Hematopoietic multipotent progenitor cell treated with erythropoietin and hydrocortisone succinate and interleukin-3 and kit ligand, for 8 days (in vitro differentiated cells): ENCODE measurements at regions not wholly inside any gene's neighbourhood (a gene's known extent, or its start where the extent isn't known, plus 50 kb on each side); places are given as distances from the start of the nearest gene placed in this dataset.
"Not testable (repeated sequence)": the region's sequence is repeated elsewhere in the genome, so short reads cannot be mapped to it uniquely, and the experiment has no call there.

Experiments used
- DNase-seq: peaks from one replicate; pipeline ENCODE4 v3.0.0-alpha.2; 2015

DNA sequence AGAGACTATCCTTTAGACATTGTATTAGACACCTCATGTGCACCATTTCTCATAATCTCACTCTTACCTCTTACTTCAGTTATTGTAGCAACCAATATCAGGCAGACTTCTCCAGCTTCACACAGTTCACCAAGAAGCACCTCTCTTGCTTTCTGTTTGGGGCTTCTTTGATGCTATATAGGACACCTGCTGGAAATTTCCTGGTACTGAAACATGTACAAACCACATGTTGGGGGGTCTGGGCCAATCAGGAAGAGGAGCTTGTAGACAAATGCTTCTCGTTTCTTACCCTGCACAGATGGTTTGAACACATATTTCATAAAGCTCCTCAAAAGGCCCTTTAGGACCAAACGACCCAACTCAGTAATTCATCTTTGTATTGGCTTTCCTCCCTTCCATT, 212.1 kb downstream of the IZUMO3 start:
- no peak for DNase-seq

DNA sequence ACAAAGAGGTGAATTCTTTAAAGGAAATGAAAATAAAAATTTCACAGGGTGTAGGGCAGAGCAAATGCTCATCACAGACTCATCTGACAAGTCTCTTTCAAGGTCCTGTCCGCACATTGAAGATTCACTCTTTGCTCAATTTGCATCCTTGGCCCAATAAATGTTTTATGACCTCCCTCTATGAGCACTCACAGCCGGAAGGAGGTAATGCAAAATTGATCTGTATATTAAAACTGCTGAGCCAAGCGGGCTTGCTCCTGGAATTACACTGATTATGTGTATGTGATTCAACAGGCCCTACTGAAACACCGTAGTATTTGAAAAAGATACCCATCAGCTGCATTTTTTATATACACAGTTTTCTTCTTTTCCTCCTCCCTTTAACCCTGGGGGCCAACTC, 246.8 kb downstream of the IZUMO3 start:
- no peak for DNase-seq

DNA sequence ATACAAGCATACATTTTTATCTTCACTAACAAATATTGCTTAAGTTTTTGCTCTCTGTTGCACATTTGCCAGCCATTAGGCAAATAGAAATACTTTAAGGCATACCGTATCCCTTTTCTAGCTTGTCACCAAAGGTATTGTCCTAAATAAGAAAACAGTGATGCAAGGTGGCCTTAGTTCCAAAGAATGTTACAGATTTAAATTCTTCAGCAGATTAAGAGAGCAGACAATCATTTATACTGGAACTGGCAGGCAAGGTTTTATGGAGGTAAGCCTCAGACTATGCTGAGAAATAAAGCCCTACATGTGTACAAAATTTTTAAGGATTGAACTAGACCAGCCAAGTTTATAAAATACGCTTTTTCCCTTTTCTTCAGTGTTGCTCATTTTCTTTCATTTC, 247.8 kb downstream of the IZUMO3 start:
- no peak for DNase-seq

DNA sequence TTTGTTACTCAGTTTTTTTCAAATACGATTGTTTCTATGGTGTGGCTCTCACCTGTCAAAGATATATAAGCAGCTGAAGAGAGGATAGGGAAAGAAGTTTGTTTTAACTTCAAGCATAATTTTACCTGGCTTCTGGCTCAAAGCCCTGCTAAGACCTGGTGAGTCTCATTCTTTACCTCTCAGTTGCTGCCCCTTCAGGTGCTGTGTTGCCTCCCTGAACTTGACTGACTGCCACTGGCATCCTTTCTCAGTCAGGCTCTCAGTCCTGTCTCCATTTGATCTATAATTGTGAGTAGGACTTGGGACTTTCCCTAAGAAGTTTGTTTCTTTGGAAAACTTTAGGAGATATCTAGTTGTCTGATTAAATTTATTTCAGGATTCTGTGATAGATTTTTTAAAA, 249.6 kb downstream of the IZUMO3 start:
- DNase-seq, result no peak

DNA sequence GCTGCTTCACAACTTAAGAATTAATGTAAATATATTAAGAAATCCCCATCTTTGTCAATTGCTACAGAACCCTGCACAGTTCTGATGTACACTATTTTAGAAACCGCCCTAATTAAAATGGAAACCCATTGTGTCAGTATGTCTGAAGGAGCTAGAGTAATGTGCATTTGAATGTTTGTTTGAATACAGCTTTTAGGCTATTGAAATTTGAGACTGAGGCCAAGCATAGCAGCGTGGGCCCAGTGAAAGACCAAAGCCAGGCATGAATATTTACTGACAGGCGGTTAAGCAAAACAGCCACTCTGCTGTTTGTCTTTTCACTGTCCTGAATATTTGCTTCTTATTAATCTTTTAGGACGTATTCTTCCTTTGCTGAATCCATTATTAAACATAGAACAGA, 252.3 kb downstream of the IZUMO3 start:
- DNase-seq, result no peak

DNA sequence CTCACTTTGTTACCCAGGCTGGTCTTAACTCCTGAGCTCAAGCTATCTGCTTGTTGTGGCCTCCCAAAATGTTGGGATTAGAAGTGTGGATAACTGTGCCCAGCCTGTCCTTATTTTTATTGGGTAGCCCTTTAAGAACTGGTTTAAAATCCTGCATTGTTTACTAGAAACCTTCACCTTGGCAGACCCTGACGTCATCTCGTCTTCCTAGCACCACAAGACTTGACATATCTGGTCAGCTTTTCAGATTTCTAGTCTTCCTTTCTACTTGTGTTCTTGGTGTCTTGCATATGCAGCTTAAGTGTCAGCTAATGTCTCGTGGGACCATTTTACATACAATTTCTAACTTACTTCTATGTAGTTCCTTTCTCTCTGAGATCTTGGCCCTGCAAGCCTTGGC, 258.9 kb downstream of the IZUMO3 start:
- no peak for DNase-seq

DNA sequence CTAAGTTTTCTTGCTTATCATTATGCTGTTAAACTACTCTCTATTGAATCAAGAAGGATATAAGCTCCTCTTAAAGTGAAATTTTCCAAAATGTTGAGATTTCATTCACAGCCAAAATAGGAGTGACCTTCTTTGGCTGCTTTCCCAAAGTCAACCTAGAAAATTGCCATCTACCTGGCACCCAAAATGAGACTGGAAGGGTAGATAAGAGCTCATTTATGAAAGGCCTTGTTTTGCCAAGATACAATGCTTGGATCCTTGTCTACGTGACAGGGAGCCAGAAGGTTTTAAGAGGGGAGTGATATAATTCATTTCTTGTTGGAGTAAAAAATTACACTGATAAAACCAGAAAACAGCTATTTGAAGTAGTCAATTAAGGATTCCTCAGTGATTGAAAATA, 287.1 kb downstream of the IZUMO3 start:
- DNase-seq, result no peak

DNA sequence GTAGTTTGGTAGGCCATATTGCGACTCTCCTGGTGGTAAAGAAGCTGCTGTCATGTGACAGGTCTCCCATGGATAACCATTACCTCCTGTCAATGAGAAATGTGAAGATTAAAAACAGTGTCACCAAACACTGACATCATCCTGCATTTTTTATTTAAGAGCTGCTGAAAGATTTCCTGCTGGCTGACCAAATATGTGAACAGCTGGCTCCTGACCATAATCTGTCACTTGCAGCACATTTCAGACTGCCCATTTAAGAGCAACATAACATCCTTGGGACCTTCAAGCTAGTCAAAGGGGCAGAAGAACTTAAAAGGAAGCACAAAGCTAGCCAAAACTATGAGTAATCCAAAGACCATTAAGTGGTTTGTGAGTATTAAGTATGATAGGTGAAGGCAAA, 288.0 kb downstream of the IZUMO3 start:
- DNase-seq, result no peak

DNA sequence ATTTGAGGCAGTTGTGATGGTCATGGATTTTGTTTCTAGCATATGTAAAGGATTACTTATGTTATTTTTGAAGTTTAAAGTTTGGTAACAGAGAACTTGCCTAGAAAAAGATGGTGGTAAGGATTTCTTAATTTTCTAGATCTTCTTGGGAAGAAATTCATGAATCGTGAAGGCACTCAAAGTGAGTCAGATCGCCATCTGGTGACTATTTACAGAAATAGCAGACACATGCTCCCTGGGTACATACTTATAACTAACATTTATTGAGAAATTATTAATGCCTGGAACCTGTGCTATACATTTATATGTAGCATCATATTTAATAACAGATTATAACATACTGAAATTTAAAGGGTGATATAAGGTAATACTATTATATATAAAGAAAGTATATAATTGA, 299.7 kb downstream of the IZUMO3 start:
- DNase-seq, result peak; percentile 13

DNA sequence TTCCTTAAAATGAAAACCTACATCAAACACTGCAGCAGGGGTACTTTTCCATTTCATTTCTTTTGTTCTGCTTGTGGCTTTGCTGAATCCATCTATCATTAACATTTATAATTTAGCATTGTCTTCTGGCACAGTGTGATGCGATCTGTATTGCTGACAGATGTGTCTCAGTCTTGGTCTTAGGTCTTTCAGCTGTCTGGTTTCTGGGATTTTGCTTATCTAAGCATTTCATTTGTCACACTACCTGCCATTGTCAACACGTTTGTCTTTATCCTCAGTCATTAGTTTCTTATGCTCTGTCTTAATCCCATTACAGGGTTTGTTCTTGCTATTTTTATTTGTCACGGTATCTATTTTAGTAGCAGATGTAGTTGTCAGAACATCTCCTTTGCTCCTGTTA, 303.1 kb downstream of the IZUMO3 start:
- no peak for DNase-seq

DNA sequence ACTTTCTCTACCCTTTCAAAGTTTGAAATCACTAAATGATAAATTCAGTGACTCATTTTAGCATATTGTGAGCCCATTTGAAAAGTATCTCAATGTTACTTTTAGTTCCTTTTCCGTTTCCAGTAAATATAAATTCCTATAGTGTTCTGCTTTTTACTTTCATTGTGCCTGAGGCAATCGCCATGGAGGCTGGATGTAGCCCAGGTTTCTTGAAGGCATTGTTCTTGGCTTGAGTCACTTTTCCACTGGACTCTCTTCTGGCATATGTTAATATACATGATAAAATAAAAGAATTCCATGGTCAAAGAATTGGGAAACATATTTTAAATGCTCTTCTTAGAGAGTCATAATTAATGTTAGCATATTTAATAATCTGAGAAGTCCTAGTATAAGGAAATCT, 327.0 kb downstream of the IZUMO3 start:
- DNase-seq, result no peak

DNA sequence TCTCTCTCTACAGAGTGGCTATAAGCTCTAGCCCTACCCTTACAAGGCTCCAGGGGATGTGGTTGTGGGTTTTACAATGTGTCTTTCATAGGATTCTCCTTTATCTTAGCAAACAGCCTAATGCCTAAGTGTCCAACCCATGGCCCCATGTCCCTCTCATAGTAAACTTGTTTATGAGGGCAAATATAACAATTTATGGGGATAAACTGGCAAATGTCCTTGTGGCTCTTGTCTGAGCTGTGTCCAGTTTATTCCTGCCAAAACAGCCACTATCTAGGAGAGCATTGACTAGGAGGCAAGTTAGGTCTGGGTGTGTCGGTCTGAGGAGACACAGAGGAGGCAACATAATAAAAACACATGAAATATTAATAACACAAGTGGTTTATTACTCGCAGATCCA, 335.1 kb downstream of the IZUMO3 start:
- no peak for DNase-seq

DNA sequence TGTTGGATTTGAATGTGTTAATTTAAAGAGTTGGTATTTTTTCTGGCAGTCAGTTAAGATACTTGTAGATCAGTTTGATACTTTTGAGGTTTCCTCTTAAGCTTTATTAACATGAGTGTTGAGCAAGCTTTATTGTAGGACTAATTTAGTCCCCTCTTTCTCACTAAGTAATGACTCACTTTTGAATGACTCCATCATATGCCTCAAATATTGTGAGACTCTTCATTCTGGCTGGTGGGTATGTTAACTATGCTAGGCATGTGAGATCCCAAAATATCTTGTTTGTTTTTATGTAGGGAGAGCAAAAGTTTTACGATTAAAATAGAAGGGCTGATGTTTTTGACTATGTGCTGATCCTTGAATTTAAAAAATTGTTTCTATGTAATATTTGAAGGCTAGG, 355.7 kb downstream of the IZUMO3 start:
- no peak for DNase-seq

DNA sequence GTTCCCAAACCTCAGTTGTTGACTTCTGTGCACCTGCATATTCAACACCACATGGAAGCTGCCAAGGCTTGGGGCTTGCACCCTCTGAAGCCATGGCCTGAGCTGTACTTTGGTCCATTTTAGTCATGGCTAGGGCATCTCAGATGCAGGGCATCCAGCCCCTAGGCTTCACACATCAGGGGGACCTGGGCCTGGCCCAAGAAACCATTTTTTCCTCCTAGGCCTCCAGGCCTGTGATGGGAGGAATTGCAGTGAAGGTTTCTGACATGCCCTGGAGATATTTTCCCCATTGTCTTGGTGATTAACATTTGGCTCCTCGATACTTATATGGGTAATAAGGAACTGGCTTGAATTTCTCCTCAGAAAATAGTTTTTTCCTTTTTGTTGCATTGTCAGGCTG, 354.5 kb upstream of the ELAVL2 start:
- not testable (repeated sequence) for DNase-seq

DNA sequence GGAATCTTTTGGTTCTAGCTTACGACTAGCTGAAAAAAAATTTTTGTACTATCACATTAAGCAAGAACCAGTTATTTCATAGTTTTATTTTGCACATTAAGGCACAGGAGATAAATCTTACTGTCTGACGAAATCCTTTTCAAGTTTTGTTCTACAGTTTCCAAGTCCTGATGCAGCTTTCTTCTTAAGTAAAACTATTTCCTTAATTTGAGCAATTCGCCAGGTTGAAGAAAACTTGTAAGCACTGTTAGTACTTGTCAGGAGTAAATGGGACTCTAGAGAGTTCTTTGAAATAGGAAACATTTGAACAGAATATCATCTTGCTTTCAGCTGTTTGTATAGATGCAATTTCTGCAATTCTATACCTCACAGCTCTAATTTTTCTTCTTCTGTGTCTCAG, 318.8 kb upstream of the ELAVL2 start:
- DNase-seq, result no peak

DNA sequence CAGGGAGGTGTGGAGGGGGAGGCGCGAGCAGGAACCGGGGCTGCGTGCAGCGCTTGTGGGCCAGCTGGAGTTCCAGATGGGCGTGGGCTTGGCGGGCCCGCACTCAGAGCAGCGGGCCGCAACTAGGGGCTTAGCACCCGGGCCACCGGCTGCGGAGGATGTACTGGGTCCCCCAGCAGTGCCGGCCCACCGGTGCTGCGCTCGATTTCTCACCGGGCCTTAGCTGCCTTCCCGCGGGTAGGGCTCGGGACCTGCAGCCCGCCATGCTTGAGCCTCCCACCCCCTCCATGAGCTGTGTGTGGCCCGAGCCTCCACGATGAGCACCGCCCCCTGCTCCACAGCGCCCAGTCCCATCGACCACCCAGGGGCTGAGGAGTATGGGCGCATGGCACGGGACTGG, 309.0 kb upstream of the ELAVL2 start:
- DNase-seq, result not testable (repeated sequence)

DNA sequence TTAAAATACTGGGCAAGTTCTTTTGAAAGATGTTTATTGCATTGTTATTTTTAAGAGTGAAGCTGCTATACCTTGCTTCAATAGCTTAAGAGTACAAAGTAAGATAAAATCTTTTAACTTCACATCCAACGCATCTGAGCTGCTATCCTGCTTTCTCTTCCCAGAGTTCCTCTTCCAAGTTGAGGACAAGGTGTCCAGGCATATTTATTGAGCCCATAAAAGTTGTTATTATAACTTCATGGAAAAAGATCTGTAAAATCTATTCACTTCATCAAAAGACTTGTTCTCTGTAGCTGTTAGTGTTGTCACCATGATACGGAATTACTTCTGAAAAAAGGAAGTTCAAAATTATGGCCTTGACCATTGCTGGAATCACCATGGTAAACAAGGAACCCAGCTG, 306.2 kb upstream of the ELAVL2 start:
- no peak for DNase-seq

DNA sequence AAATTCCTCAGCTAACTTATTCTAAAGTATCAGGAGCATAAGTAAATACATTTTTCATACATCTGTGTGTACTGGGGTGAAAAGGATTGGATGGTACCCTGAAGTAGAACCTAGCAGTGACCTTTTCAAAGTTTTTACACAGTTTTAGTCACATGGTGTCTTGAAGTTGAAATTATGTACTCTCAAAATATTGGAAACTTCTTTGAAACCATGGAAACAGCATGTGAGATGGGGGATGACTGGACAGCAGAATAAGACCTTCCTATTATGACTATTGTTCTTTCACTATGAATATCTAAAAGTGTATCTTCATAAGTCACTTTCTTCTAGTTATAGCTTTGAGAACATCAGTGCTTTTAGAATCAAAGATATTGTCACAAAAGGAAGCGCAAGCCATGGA, 301.5 kb upstream of the ELAVL2 start:
- no peak for DNase-seq

DNA sequence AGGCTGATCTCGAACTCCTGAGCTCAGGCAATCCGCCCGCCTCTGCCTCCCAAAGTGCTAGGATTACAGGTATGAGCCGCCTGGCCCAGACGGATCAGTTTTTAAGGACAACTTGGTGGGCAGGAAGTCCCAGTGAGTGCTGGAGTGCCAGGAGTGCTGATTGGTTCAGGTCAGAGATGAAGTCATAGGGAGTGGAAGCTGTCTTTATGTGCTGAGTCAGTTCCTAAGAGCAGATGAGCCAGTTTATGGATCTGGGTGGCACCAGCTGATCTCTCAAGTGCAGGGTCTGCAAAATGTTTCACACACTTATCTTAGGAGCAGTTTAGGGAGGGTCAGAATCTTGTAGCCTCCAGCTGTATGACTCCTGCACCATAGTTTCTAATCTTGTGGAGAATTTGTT, 292.1 kb upstream of the ELAVL2 start:
- no peak for DNase-seq

DNA sequence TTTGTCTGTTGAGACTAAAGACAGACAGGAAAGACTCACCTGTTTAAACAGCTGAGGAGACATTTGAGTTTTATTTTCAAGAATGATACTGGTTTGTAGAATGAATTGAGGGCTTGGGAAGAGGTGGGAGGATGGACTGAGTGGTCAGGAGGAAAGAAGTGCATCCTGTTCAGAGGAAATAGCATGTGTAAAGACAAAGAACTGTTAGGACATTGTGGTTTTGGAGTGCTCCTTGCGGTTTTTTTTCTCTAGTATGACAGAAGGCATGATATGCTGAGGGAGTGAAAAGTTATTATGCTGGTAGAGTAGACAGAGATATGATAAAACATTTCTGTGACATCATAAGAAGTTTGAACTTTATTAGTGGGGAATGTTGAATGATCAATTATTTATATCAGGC, 270.7 kb upstream of the ELAVL2 start:
- DNase-seq, result no peak

DNA sequence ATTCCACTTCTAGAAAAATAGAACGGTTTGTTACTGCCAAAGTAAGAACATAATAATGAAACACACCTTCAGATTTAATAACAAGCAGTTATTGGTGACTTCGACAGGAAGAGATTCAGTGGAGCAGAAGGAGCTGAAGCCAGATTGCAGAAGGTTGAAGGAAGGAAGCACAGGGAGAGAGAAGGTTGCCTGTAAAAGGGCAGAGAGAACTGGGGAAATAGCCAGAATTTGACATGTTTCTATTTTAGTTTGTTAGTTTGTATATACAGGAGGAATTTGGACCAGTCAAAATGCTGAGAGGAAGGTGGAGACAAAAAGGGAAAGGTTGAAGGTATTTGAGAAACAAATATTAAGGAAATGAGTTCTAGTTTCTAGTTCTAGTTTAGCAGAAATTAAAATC, 269.2 kb upstream of the ELAVL2 start:
- no peak for DNase-seq

DNA sequence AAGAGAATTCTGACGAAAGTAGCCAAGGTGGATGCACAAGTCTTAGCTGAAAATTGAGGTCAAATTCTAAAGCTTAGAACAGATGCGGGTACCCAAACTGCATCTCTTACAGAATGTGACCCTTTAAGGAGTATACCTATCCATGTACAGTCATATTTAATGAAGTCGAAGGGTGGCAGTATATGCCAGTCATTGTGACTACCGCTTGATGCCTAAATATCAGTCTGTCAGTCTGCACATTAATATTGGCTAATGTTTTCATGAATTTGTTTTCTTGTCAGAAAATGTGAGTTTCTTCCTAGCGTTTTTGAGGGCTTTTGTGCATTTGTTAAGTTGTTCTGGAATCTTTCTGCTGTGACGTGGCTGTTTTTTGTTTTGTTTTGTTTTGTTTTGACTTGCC, 264.5 kb upstream of the ELAVL2 start:
- no peak for DNase-seq

DNA sequence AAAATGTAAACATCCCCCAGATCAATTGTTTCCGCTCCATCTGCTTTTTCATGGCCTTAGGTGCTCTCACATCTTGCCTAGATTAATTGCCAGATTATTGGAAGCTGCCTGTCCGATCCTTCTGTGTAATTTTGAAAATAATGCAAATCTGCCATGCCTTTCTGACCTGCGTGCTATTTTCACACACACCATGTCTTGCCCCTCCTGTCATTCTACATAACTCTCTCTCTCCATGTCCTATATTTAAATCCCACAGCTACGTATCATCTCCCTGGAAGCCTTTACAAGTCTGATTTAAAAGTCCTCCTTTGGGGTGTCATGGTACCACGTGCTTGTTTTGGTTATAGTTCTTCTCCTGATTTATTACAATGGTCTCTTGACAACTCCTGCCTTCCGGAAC, 247.6 kb upstream of the ELAVL2 start:
- no peak for DNase-seq

DNA sequence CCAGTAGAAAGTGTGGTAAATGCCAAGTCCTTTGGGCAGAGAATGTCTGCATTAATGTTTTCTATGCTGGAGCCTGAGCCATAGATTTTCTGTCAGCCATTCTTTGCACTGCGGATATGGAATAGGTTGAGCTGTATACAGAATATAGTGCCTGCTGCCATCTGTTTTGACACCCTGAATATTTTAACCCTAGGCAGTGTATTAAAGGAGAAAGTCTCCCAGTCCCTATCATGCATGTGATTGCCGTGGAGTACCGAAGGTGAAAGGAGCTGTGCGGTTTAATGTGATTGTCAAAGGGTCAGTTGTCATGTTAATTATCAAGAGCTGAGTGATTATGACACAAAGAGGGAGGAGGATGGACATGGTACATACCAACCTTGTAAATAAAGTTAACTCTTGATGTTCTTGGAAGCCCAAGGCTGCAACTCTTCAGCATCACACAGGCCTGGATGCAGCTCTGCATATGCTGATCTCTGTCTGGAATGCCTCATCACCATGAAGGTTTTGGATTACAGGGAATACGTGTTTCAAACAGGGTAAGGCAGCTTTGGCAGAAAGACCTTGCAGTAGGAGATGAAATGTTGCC, 247.1 kb upstream of the ELAVL2 start:
- no peak for DNase-seq

DNA sequence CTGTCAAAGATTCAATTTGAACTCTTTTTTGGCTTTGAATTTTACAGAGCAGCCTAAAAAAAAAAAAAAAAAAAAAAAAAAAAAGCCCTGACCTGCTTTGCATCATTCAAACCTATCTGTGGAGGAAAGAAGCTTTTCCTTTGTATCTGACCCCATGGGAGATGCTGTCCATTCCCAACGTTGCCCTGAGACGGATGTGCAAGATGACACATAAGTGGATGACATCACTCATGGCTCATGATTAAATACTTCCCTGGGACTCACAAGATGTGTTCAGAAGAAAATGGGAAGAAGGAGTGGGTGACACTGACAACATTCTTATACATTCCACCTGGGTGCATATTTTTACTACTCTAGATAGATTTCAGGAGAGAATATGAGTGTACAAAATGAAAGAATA, 245.7 kb upstream of the ELAVL2 start:
- DNase-seq, result no peak

DNA sequence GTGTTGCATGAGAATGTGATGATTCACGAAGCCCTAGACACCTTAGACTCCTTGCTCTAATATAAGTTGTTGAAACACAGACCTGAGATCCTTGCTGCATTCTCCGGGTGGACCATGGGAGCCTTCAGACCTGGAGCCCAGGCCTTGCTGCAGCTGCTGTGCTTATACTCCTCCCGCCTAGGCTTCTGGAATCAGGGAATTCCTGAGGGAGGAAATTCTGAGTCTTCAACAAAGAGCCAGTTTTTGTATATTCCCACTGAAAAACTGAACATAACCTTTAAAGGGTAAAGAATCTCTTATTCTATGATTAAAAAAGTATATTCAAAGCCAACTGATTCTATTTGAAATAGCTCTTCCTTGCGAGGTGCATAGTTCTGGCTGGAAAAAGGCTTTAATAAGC, 245.1 kb upstream of the ELAVL2 start:
- no peak for DNase-seq
